GM12878 (cell line): ENCODE measurements at regions not wholly inside any gene's neighbourhood (a gene's known extent, or its start where the extent isn't known, plus 50 kb on each side); places are given as distances from the start of the nearest gene placed in this dataset.

Source experiments
- ATAC-seq: fragments of 200-7000 bp; cut with Tn5 transposase; 3 replicates; pipeline ENCODE4 v1.9.1; 2020; ENCODE audit warnings: mild to moderate bottlenecking, moderate library complexity
- BruUV-seq: library from RNA; stranded (reverse); fragments of 400-500 nt; replicated peaks from 2 replicates; lab custom pipeline; 2021; lab: Mats Ljungman, UMichigan
- CTCF ChIA-PET: fragments of 300-600 bp; sonication (Branson Sonifier 250); formaldehyde crosslinking; extraction: SDS; loops from one replicate; lab custom pipeline; 2021; ENCODE audit warnings: inconsistent platforms; lab: Yijun Ruan, JAX
- POLR2A ChIA-PET: fragments of 350-600 bp; formaldehyde crosslinking; extraction: SDS; loops from one replicate; lab custom pipeline; 2021; ENCODE audit warnings: inconsistent platforms; lab: Charles Lee
- RAD21 ChIA-PET: fragments of 300-600 bp; sonication (Branson Sonifier 250); formaldehyde crosslinking; loops from one replicate; lab custom pipeline; 2023; ENCODE audit warnings: antibody characterized with exemption; ENCODE audit not compliant: unreplicated experiment; lab: Charles Lee
- SMC1A ChIA-PET: fragments of 300-600 bp; sonication (Branson Sonifier 250); formaldehyde crosslinking; loops from one replicate; lab custom pipeline; 2023; ENCODE audit not compliant: unreplicated experiment, uncharacterized antibody; lab: Charles Lee
- DNase-seq: peaks from one replicate; pipeline ENCODE4 v3.0.0-alpha.2; 2011; ENCODE audit warnings: low read depth, low spot score
- FAIRE-seq: peaks from 3 replicates; lab custom pipeline; 2011; peaks lifted over from hg19 to GRCh38; lab: Jason Lieb, UNC
- H2AFZ ChIP-seq: 2 replicates; pipeline ENCODE4 v1.6.0; 2011; ENCODE audit warnings: low read depth, low read length, control low read depth; ENCODE audit not compliant: control insufficient read depth
- H3K27ac ChIP-seq: 2 replicates; pipeline ENCODE4 v1.5.1; 2011; ENCODE audit warnings: control low read depth; ENCODE audit not compliant: control insufficient read depth, insufficient read depth
- H3K27me3 ChIP-seq, 2 experiments: replicated peaks in 1 of 2; 2 replicates each; pipeline versions ENCODE4 v1.6.0 to v1.6.1; 2011; ENCODE audit warnings: low read length in 1 of 2; ENCODE audit not compliant: control insufficient read depth in 2 of 2, insufficient read depth in 2 of 2
- H3K36me3 ChIP-seq, 2 experiments: 2 replicates each; pipeline ENCODE4 v1.5.1; 2011; ENCODE audit warnings: low read length in 1 of 2; ENCODE audit not compliant: control insufficient read depth in 2 of 2, insufficient read depth in 2 of 2
- H3K4me1 ChIP-seq: 2 replicates; pipeline ENCODE4 v1.6.1; 2011; ENCODE audit warnings: mild to moderate bottlenecking, low read length, moderate library complexity, mixed read lengths; ENCODE audit not compliant: control insufficient read depth, insufficient read depth
- H3K4me2 ChIP-seq: 2 replicates; pipeline ENCODE4 v1.6.0; 2011; ENCODE audit warnings: control low read depth; ENCODE audit not compliant: control insufficient read depth, insufficient read depth
- H3K4me3 ChIP-seq: fragments of 200-600 bp; sonication (generic); 2 replicates; pipeline ENCODE4 v1.5.1; 2016
- H3K79me2 ChIP-seq: 2 replicates; pipeline ENCODE4 v1.6.0; 2011; ENCODE audit warnings: low read length; ENCODE audit not compliant: control insufficient read depth, insufficient read depth
- H3K9ac ChIP-seq: 2 replicates; pipeline ENCODE4 v1.8.0; 2011; ENCODE audit warnings: low read length, control low read depth, mixed read lengths; ENCODE audit not compliant: control insufficient read depth, insufficient read depth
- H3K9me3 ChIP-seq: replicated peaks from 3 replicates; pipeline ENCODE4 v1.5.1; 2011; ENCODE audit warnings: mild to moderate bottlenecking, low read length; ENCODE audit not compliant: control insufficient read depth, insufficient read depth
- H4K20me1 ChIP-seq: 2 replicates; pipeline ENCODE4 v1.6.0; 2011; ENCODE audit not compliant: control insufficient read depth, insufficient read depth
- BRCA1 ChIP-seq: IDR thresholded peaks from 2 replicates; pipeline ENCODE4 v1.6.1; 2011; ENCODE audit warnings: low read depth, low read length, improper control_type of control experiment
- CHD4 ChIP-seq: fragments of 200-600 bp; sonication (generic); IDR thresholded peaks from 2 replicates; pipeline ENCODE4 v1.6.1; 2016; ENCODE audit warnings: mild to moderate bottlenecking
- E2F8 ChIP-seq: fragments of 450-650 bp; IDR thresholded peaks from 2 replicates; pipeline ENCODE4 v1.6.1; 2018; ENCODE audit warnings: mild to moderate bottlenecking, low read depth, moderate library complexity; ENCODE audit not compliant: partially characterized antibody
- JUND ChIP-seq: IDR thresholded peaks from 2 replicates; pipeline ENCODE4 v1.6.1; 2012; ENCODE audit warnings: low read depth, mild to moderate bottlenecking, low read length, improper control_type of control experiment, moderate library complexity
- MLLT1 ChIP-seq: fragments of 450-650 bp; IDR thresholded peaks from 2 replicates; pipeline ENCODE4 v1.6.1; 2016; ENCODE audit warnings: mild to moderate bottlenecking
- NKRF ChIP-seq: fragments of 450-650 bp; conservative IDR thresholded peaks from 2 replicates; pipeline ENCODE4 v1.6.1; 2017; ENCODE audit warnings: mild to moderate bottlenecking, moderate library complexity
- PML ChIP-seq: IDR thresholded peaks from 2 replicates; pipeline ENCODE4 v1.6.1; 2012; ENCODE audit warnings: low read length, inconsistent platforms
- RFX5 ChIP-seq: IDR thresholded peaks from 2 replicates; pipeline ENCODE4 v1.6.1; 2011; ENCODE audit warnings: low read depth, low read length, improper control_type of control experiment
- SMARCA5 ChIP-seq: fragments of 450-650 bp; IDR thresholded peaks from 2 replicates; pipeline ENCODE4 v1.6.1; 2017; ENCODE audit warnings: mild to moderate bottlenecking
- WGBS: methylation state at CpG from one replicate; pipeline ENCODE4 v1.1.6; 2016; ENCODE audit warnings: low lambda C conversion rate; ENCODE audit not compliant: insufficient replicate concordance, insufficient coverage; ENCODE audit errors: missing lambda C conversion rate; 5-methylcytosine and 5-hydroxymethylcytosine counted together
- in situ Hi-C: fragments of 300-500 bp; cut with MboI; formaldehyde crosslinking; loops from 9 replicates; pipeline ENCODE4 v1.14.3; 2018; ENCODE audit warnings: mixed read lengths
- intact Hi-C: fragments of 100-400 bp; cut with micrococcal nuclease; formaldehyde crosslinking; loops from one replicate; pipeline ENCODE4 v1.14.2; 2022; ENCODE audit not compliant: unreplicated experiment
- TF ChIP-seq, protein P1 (sequence below): IDR thresholded peaks from 2 replicates; pipeline ENCODE4 v1.6.1; 2011; ENCODE audit warnings: mild to moderate bottlenecking, low read depth, low read length, moderate library complexity; ENCODE audit not compliant: insufficient replicate concordance
- TF ChIP-seq, protein P2 (sequence below): fragments of 150-350 bp; IDR thresholded peaks from 2 replicates; pipeline ENCODE4 v1.6.1; 2014; ENCODE audit warnings: mild to moderate bottlenecking, low read depth, low read length
- TF ChIP-seq, protein P3 (sequence below): fragments of 450-650 bp; IDR thresholded peaks from 2 replicates; pipeline ENCODE4 v1.6.1; 2017; ENCODE audit warnings: mild to moderate bottlenecking

- Histone ChIP-seq H3K36me3 (no peaks in the 10 kb centered on the region), H4K20me1 (no peaks in the 10 kb centered on the region), H3K4me2 (no peak overlapping the region), H3K27me3 (no peaks in the 10 kb centered on the region; a peak in 2 of 4 replicates), H3K9me3 (no peaks in the 10 kb centered on the region), H3K27ac (no peak overlapping the region), H3K4me3 (no peak overlapping the region), H3K79me2 (no peaks in the 10 kb centered on the region), H3K4me1 (no peaks in the 10 kb centered on the region), H2AFZ (no peak overlapping the region), H3K9ac (no peak overlapping the region)
- no peak for DNase-seq
- FAIRE-seq, result no peak
- RAD21 ChIA-PET, result no interaction called here
- 28% methylated on average over 6 of the region's 6 CpGs for WGBS
- intact Hi-C loops, result no loop called here
- SMC1A ChIA-PET, result no interaction called here
- CTCF ChIA-PET, result interaction anchor here (0.7 kb wide), 1 partner anchor 121 kb away, joined by 3 read pairs; no protein-coding TSS in a partner anchor
- no peak for ATAC-seq
- POLR2A ChIA-PET, result no interaction called here
- in situ Hi-C loops, result no loop called here
- no TSS peak for BruUV-seq
- TF ChIP-seq, protein P1, sequence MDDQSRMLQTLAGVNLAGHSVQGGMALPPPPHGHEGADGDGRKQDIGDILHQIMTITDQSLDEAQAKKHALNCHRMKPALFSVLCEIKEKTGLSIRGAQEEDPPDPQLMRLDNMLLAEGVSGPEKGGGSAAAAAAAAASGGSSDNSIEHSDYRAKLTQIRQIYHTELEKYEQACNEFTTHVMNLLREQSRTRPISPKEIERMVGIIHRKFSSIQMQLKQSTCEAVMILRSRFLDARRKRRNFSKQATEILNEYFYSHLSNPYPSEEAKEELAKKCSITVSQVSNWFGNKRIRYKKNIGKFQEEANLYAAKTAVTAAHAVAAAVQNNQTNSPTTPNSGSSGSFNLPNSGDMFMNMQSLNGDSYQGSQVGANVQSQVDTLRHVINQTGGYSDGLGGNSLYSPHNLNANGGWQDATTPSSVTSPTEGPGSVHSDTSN, result no peak
- TF ChIP-seq CHD4 (no peak), MLLT1 (no peak), RFX5 (no peak), JUND (no peak), PML (no peak), E2F8 (no peak), SMARCA5 (no peak), BRCA1 (no peak), NKRF (no peak)
- TF ChIP-seq, protein P2, sequence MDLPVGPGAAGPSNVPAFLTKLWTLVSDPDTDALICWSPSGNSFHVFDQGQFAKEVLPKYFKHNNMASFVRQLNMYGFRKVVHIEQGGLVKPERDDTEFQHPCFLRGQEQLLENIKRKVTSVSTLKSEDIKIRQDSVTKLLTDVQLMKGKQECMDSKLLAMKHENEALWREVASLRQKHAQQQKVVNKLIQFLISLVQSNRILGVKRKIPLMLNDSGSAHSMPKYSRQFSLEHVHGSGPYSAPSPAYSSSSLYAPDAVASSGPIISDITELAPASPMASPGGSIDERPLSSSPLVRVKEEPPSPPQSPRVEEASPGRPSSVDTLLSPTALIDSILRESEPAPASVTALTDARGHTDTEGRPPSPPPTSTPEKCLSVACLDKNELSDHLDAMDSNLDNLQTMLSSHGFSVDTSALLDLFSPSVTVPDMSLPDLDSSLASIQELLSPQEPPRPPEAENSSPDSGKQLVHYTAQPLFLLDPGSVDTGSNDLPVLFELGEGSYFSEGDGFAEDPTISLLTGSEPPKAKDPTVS, result no peak
- TF ChIP-seq, protein P3, sequence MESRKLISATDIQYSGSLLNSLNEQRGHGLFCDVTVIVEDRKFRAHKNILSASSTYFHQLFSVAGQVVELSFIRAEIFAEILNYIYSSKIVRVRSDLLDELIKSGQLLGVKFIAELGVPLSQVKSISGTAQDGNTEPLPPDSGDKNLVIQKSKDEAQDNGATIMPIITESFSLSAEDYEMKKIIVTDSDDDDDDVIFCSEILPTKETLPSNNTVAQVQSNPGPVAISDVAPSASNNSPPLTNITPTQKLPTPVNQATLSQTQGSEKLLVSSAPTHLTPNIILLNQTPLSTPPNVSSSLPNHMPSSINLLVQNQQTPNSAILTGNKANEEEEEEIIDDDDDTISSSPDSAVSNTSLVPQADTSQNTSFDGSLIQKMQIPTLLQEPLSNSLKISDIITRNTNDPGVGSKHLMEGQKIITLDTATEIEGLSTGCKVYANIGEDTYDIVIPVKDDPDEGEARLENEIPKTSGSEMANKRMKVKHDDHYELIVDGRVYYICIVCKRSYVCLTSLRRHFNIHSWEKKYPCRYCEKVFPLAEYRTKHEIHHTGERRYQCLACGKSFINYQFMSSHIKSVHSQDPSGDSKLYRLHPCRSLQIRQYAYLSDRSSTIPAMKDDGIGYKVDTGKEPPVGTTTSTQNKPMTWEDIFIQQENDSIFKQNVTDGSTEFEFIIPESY, result no peak
Observed at GRCh38 chr9:69955536-69956355, 87.9 kb upstream of the MAMDC2 start.
